NCI-H345 treated with DMSO at 0.1 percent for 48 hours (cell line): ENCODE measurements at regions not wholly inside any gene's neighbourhood (a gene's known extent, or its start where the extent isn't known, plus 50 kb on each side); places are given as distances from the start of the nearest gene placed in this dataset.
"Not testable (repeated sequence)": the region's sequence is repeated elsewhere in the genome, so short reads cannot be mapped to it uniquely, and the experiment has no call there.

ENCODE experiments used
- DNase-seq: peaks from one replicate; lab custom pipeline; 2025; ENCODE audit not compliant: unreplicated experiment; lab: John Stamatoyannopoulos, UW

DNA sequence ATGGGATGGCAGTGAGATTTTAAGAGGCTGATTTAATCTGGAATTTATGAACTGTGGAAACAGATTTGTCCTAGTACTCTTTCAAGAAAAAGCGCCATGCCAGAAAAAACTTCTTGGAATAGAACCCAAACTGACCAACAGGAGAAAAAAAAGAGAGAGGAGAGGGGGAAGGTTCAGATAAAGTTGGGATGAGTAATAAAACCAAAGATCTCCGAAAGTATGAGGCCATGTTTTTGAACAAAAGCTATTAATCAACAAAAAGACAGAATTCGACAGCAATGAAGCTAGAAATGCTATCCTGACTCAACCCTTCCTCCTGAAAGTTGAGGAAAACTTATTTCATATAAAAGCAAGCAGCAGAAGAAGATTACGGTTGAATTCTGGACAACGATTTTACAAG, 135.5 kb downstream of the CEMIP2 start:
- no peak for DNase-seq

DNA sequence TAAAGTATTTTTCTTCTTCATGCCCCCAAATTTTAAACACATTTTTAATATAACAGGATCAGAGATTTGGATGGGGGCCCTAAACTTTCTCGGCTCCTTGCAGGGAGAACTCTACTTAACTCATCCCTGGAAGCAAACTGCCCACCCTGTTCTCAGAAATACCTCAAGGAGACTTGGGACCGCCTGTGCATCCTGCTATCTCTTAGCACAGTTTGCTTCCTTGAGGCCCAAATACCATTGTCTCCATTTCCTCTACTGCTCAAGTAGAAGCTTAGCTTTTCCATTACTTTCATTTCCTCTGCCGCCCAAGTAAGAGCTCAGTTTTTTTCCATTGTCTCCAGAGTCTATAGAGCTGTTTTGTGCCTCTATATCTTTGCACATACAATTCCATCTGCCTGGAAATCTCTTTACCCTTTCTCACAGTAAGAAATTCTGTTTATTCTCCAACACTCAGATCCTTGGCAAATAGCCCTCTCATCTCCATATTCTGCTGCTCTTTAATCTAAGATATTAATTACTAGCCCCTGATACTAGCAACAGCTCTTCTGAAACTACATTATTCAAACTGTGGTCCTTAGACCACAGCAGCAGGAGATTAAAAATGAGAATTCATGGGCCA, 137.8 kb downstream of the CEMIP2 start:
- no peak for DNase-seq

DNA sequence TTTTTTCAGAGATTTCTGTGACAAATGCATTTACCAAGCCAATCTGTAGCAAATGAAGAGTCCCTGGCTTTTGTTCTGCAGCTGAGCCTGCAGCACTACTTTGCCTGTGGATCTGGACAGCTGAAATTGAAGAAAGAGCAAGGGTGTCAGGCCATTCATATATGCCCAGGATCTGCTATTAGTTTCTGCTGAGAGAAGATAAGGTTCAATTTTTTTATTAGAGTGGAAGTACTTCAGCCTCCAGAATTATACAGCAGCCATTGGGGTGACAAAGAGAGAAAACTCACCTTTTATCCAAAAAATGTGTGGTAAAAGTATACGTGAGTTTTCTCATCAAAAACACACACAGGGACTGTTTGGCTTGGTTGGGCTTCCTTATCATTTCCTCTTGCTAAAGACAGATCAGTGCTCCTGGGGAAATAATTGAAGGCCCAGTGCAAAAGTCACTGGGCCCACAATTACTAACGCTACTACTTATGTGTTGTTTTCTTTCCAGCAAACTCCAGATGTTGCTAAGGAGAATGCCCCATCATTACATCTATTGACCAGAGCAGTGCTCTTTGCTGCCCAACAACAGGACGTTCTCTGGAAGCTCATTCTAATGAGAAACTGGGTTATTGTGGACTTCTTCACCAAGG, 138.6 kb downstream of the CEMIP2 start:
- DNase-seq: no peak

DNA sequence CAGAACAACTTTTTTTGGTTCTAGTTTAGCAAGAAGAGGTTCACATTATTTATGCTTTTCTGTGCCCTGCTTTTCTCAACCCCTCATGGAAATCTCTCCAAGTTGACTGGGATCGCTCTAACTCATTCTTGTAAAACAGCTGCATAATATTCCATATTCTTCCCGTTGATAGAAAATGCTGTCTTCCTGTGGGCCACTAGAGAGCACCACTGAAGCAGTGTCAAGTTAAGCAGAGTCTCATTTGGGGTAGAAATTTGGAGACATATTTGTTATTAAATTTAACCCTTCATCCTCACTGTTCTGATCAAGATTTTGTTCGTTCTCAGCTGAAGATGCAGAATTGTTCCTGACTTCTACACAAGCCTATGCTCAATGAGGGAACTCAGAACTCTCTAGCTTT, 140.1 kb downstream of the CEMIP2 start:
- DNase-seq: no peak

- no peak for DNase-seq
Observed at GRCh38 chr9:71627537-71627936, 140.8 kb downstream of the CEMIP2 start.

- DNase-seq: no peak
Observed at GRCh38 chr9:71626395-71626794, 141.9 kb downstream of the CEMIP2 start.

GRCh38 chr9:71624728-71625127, 143.6 kb downstream of the CEMIP2 start:
- DNase-seq: no peak

DNA sequence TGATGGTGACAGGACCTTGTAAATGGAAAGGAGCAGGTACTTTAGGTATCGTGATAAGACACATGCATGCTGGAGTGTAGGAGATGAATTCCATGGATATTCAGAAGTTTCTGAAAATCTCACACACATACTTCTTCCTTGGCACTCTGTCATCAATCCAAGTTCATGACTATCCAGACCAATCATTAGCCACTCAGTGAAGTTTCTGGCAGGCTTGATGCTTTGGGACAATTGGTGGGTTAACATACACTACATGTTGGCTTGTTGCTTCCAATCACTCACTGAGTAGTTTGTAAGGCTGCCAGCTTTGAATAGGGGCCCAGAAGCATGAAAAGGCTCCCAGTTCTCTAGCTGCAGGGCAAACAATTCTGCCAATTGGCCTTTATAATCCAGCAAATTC, 147.6 kb downstream of the CEMIP2 start:
- no peak for DNase-seq

GRCh38 chr9:71620331-71620730, 148.0 kb downstream of the CEMIP2 start:
- no peak for DNase-seq

DNA sequence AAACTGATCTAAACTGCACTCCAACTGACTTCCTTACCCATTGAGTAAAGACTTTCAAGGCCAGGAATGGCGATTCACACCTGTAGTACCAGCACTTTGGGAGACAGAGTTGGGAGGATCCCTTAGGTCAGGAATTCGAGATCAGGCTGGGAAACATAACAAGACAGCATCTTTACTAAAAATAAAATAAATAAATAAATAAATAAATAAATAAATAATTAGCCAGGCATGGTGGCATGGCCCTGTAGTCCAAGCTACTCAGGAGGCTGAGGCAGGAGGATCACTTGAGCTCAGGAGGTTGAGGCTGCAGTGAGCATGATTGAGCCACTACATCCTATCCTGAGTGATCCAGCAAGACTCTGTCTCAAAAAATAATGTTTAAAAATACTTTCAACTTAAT, 148.4 kb downstream of the CEMIP2 start:
- DNase-seq: no peak

DNA sequence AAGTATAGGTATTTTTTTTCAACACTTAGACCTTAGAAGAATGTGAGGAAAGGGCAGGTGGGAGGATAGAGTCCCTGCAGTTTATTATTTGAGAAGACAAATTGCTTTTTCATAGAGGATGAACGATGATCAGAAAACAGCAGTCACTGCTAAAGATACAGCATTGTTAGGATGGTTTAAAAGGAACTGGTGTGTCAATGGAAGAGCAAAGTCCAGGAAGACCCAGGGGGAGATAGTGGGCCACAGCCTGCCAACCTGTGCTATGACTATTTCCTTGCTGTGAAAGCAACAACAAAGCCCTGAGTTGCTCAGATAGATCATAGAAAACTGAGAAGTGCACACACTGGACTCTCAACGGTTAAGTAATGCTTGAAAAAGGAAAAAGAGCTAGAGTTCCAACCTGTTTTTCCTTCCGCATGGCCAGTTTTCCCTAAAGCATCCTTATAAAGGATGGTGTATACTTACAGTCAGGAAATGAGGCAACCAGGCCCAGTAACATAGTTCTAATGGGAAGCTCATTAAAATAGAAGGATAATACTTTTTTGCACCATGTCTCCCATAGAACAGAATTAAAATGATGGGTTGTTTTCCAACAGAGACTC, 153.8 kb downstream of the CEMIP2 start:
- no peak for DNase-seq

DNA sequence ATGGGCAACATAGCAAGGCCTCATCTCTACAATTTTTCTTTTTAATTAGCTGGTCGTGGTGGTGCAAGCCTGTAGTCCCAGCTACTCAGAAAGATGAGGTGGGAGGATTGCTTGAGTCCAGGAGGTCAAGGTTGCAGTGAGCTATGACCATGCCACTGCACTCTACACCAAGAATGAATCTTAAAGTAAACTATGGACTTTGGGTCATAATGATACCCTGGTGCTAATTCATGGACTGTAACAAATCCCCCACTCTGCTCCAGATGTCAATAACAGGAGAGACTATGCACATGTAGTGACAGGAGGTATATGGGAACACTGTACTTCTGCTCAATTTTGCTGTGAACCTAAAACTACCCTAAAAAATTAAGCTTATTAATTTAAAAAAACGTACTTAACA, 155.4 kb downstream of the CEMIP2 start:
- no peak for DNase-seq

DNA sequence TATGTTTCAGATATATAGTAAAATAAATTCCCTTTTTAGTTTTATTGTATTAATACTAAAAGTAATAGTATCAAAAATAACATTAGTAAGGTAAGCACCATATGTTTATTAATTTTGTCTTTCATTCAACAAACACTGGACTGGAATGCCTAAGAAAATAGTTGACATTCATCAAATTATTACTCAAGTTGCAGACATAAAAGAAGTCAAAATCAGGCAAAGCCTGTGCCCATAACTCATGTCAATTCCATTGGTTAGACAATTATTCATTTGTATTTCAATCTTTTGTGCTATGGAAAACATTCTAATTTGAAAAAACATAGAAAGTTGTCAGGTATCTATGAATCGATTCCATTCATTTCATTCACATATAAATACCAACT, 158.9 kb downstream of the CEMIP2 start:
- DNase-seq: no peak

- no peak for DNase-seq
Observed at GRCh38 chr9:71608825-71609447, 159.4 kb downstream of the CEMIP2 start.

DNA sequence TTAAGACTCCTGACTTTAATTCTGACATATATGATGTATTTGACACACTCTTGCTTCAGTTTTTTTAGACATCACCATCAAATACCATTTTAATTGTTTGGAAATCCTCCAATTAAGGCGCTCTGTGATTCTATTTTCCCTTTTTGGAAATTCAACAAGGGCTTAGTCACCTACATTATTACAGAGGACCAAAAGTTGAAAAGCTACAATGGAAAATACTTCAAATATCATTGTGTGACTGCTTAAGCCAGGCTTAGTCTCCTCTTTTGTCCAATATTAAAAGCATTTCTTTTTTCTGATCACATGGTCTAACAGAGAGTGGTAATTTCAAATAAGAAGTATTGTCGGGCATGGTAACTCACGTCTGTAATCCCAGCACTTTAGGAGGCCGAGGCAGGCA, 160.3 kb downstream of the CEMIP2 start:
- no peak for DNase-seq

GRCh38 chr9:71607461-71607881, 160.8 kb downstream of the CEMIP2 start:
- DNase-seq: no peak

- DNase-seq: peak; percentile 37
Observed at GRCh38 chr9:71604197-71605063, 163.9 kb downstream of the CEMIP2 start.

DNA sequence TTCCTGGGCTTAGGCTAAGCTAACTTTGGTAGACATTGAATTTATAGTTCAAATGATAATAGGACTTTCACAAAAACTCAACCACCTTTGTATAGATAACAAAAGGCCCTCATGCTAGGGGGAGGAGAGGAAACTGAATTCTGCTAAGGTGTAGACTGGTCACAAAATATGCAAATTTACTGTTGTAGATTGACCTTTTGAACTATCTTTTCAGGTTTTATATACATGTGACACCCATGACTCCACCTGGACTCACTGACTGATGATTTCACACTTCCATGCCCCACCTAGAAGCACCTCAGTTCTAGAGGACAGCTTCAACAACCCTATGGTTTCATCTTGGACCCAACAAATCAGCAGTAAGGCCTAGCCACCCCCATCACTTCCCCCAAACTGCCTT, 165.7 kb downstream of the CEMIP2 start:
- no peak for DNase-seq

GRCh38 chr9:71595762-71596161, 172.6 kb downstream of the CEMIP2 start:
- not testable (repeated sequence) for DNase-seq

GRCh38 chr9:71594541-71594940, 173.8 kb downstream of the CEMIP2 start:
- DNase-seq: no peak

DNA sequence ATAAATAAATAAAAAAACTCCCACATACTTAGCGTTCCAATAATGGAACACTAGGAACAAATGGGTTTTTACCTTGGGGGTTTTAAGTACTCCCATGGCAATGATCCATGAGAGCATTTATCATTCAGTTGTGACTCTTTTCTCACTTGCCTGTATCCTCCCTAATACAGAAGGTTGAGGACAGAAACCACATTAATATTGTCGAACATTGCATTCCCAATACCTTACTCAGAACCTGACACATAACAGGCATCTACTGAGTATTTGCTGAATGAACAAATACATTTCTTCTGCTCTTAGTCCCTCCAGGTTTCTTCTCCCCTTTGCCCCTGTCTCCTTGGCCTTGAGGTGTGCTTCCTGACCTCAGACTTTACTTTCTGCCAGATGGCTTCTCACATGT, 175.9 kb downstream of the CEMIP2 start:
- DNase-seq: no peak
